NCI-H460 (cell line): ENCODE measurements at regions not wholly inside any gene's neighbourhood (a gene's known extent, or its start where the extent isn't known, plus 50 kb on each side); places are given as distances from the start of the nearest gene placed in this dataset.
A peak's percentile ranks its signal among the peaks of the same experiment; 100 is the strongest.
"Not testable (repeated sequence)": the region's sequence is repeated elsewhere in the genome, so short reads cannot be mapped to it uniquely, and the experiment has no call there.

Experiments used
- DNase-seq: peaks from one replicate; pipeline ENCODE4 v3.0.0-alpha.2; 2016; ENCODE audit warnings: low read depth; ENCODE audit errors: extremely low read depth

- no peak for DNase-seq
These were observed 667.8 kb upstream of the GJE1 start for GRCh38 chr6:141464896-141465295.

- DNase-seq = peak; percentile 80
These were observed 668.2 kb upstream of the GJE1 start for GRCh38 chr6:141464490-141464889.

GRCh38 chr6:141463237-141463977, 669.3 kb upstream of the GJE1 start:
- no peak for DNase-seq

- DNase-seq = no peak
These were observed 671.8 kb upstream of the GJE1 start for GRCh38 chr6:141460743-141461484.

GRCh38 chr6:141460245-141460644, 672.5 kb upstream of the GJE1 start:
- DNase-seq = not testable (repeated sequence)

GRCh38 chr6:141457984-141458383, 674.7 kb upstream of the GJE1 start:
- DNase-seq = not testable (repeated sequence)

- no peak for DNase-seq
These were observed 680.4 kb upstream of the GJE1 start for GRCh38 chr6:141452354-141452686.

GRCh38 chr6:141451511-141452353, 681.0 kb upstream of the GJE1 start:
- peak; percentile 5 for DNase-seq

- peak; percentile 25 for DNase-seq
These were observed 681.6 kb upstream of the GJE1 start for GRCh38 chr6:141451181-141451510.

GRCh38 chr6:141445928-141446628, 686.6 kb upstream of the GJE1 start:
- no peak for DNase-seq

- no peak for DNase-seq
These were observed 688.9 kb upstream of the GJE1 start for GRCh38 chr6:141443668-141444289.

- DNase-seq = no peak
These were observed 689.7 kb upstream of the GJE1 start for GRCh38 chr6:141443032-141443431.

- DNase-seq = no peak
These were observed 693.2 kb upstream of the GJE1 start for GRCh38 chr6:141439513-141439912.

- DNase-seq = no peak
These were observed 695.0 kb upstream of the GJE1 start for GRCh38 chr6:141437685-141438084.

GRCh38 chr6:141437011-141437410, 695.7 kb upstream of the GJE1 start:
- DNase-seq = no peak

GRCh38 chr6:141426400-141426980, 706.2 kb upstream of the GJE1 start:
- DNase-seq = no peak

GRCh38 chr6:141421378-141421777, 711.3 kb upstream of the GJE1 start:
- DNase-seq = peak; percentile 60

GRCh38 chr6:141418076-141418475, 714.6 kb upstream of the GJE1 start:
- DNase-seq = no peak

GRCh38 chr6:141415896-141416295, 716.8 kb upstream of the GJE1 start:
- DNase-seq = no peak

GRCh38 chr6:141413196-141413595, 719.5 kb upstream of the GJE1 start:
- DNase-seq = no peak
